Mesendoderm (in vitro differentiated cells): ENCODE measurements at regions not wholly inside any gene's neighbourhood (a gene's known extent, or its start where the extent isn't known, plus 50 kb on each side); places are given as distances from the start of the nearest gene placed in this dataset.

Experiments used
- DNase-seq: peaks from one replicate; pipeline ENCODE4 v3.0.0; 2013
- H2AK5ac ChIP-seq: 2 replicates; pipeline ENCODE4 v1.6.1; 2013; ENCODE audit warnings: low read length, inconsistent platforms
- H2BK120ac ChIP-seq: 2 replicates; pipeline ENCODE4 v1.6.1; 2013; ENCODE audit warnings: low read depth, mild to moderate bottlenecking, low read length, moderate library complexity, mixed read lengths
- H2BK15ac ChIP-seq: replicated peaks from 2 replicates; pipeline ENCODE4 v1.6.1; 2013; ENCODE audit warnings: low read depth, mild to moderate bottlenecking, moderate library complexity
- H2BK5ac ChIP-seq: 2 replicates; pipeline ENCODE4 v1.6.1; 2013; ENCODE audit warnings: low read length, inconsistent platforms
- H3K18ac ChIP-seq: 2 replicates; pipeline ENCODE4 v1.6.1; 2013; ENCODE audit warnings: mild to moderate bottlenecking, low read length, mixed read lengths
- H3K23ac ChIP-seq: one replicate; pipeline ENCODE4 v1.6.1; 2013; ENCODE audit warnings: low read length
- H3K27ac ChIP-seq: 2 replicates; pipeline ENCODE4 v1.5.1; 2013; ENCODE audit warnings: low read depth, mild to moderate bottlenecking, inconsistent platforms, low read length, moderate library complexity
- H3K27me3 ChIP-seq: 2 replicates; pipeline ENCODE4 v1.6.1; 2013; ENCODE audit warnings: low read length, control low read depth, mild to moderate bottlenecking, inconsistent platforms; ENCODE audit not compliant: insufficient read depth, poor library complexity
- H3K36me3 ChIP-seq: 2 replicates; pipeline ENCODE4 v1.6.1; 2013; ENCODE audit warnings: low read length, inconsistent platforms; ENCODE audit not compliant: control insufficient read depth, insufficient read depth
- H3K4ac ChIP-seq: one replicate; pipeline ENCODE4 v1.6.1; 2013; ENCODE audit warnings: low read depth, mild to moderate bottlenecking, low read length, moderate library complexity
- H3K4me1 ChIP-seq: 2 replicates; pipeline ENCODE4 v1.6.1; 2013; ENCODE audit warnings: low read depth, low read length, inconsistent platforms; ENCODE audit not compliant: control insufficient read depth
- H3K4me2 ChIP-seq: 2 replicates; pipeline ENCODE4 v1.6.1; 2013; ENCODE audit warnings: low read length
- H3K4me3 ChIP-seq: 2 replicates; pipeline ENCODE4 v1.5.1; 2013; ENCODE audit warnings: mild to moderate bottlenecking, low read length
- H3K56ac ChIP-seq: one replicate; pipeline ENCODE4 v1.6.1; 2013; ENCODE audit warnings: low read length
- H3K79me1 ChIP-seq: 2 replicates; pipeline ENCODE4 v1.6.1; 2013; ENCODE audit warnings: low read length, inconsistent platforms
- H3K79me2 ChIP-seq: 2 replicates; pipeline ENCODE4 v1.6.1; 2013; ENCODE audit warnings: mild to moderate bottlenecking, low read length; ENCODE audit not compliant: control insufficient read depth, insufficient read depth
- H3K9ac ChIP-seq: 2 replicates; pipeline ENCODE4 v1.6.1; 2013; ENCODE audit warnings: low read length, inconsistent platforms
- H4K5ac ChIP-seq: one replicate; pipeline ENCODE4 v1.6.1; 2013; ENCODE audit warnings: low read length
- H4K8ac ChIP-seq: one replicate; pipeline ENCODE4 v1.6.1; 2013; ENCODE audit warnings: low read depth, mild to moderate bottlenecking, control low read depth, low read length, moderate library complexity
- WGBS: extraction: QIAGEN DNeasy Blood & Tissue Kit; methylation state at CpG from one replicate; pipeline ENCODE4 v1.1.7; 2013; ENCODE audit warnings: low lambda C conversion rate, missing lambda C conversion rate; ENCODE audit not compliant: insufficient coverage; ENCODE audit errors: extremely low coverage; 5-methylcytosine and 5-hydroxymethylcytosine counted together

GRCh38 chr2:49861821-49862220 lies 707.5 kb upstream of the FSHR start:
- WGBS = no CpG with 5 or more reads among the region's 2 CpGs
- H4K5ac ChIP-seq = no peak overlapping the region
- H4K8ac ChIP-seq = no peak overlapping the region
- no peak overlapping the region for H3K9ac ChIP-seq
- H3K36me3 ChIP-seq = no peaks in the 10 kb centered on the region
- H3K27me3 ChIP-seq = no peaks in the 10 kb centered on the region
- H2AK5ac ChIP-seq = no peak overlapping the region
- H3K79me1 ChIP-seq = no peaks in the 10 kb centered on the region
- no peak overlapping the region for H3K4me3 ChIP-seq
- H3K4me2 ChIP-seq = no peak overlapping the region
- DNase-seq = no peak
- no peaks in the 10 kb centered on the region for H3K79me2 ChIP-seq
- H2BK120ac ChIP-seq = no peak overlapping the region
- no peak overlapping the region for H3K27ac ChIP-seq
- no peak overlapping the region for H2BK15ac ChIP-seq
- H2BK5ac ChIP-seq = no peak overlapping the region
- no peak overlapping the region for H3K23ac ChIP-seq
- no peak overlapping the region for H3K18ac ChIP-seq
- no peak overlapping the region for H3K4ac ChIP-seq
- no peak overlapping the region for H3K56ac ChIP-seq
- H3K4me1 ChIP-seq = no peaks in the 10 kb centered on the region

GRCh38 chr2:49860834-49861233 lies 706.5 kb upstream of the FSHR start:
- Histone ChIP-seq H3K4me3 (no peak overlapping the region), H2BK15ac (no peak overlapping the region), H3K18ac (no peak overlapping the region), H2BK5ac (no peak overlapping the region), H3K27ac (no peak overlapping the region), H3K9ac (no peak overlapping the region), H3K79me1 (no peaks in the 10 kb centered on the region), H4K5ac (no peak overlapping the region), H3K4me2 (no peak overlapping the region), H2BK120ac (no peak overlapping the region), H3K4ac (no peak overlapping the region), H3K56ac (no peak overlapping the region), H3K4me1 (no peaks in the 10 kb centered on the region), H4K8ac (no peak overlapping the region), H3K36me3 (no peaks in the 10 kb centered on the region), H3K27me3 (no peaks in the 10 kb centered on the region), H3K23ac (no peak overlapping the region), H3K79me2 (no peaks in the 10 kb centered on the region), H2AK5ac (no peak overlapping the region)
- 100% methylated on average over 1 of the region's 2 CpGs for WGBS
- DNase-seq = no peak

GRCh38 chr2:49860170-49860569 lies 705.9 kb upstream of the FSHR start:
- Histone ChIP-seq H2BK5ac (no peak overlapping the region), H2AK5ac (no peak overlapping the region), H3K23ac (no peak overlapping the region), H2BK120ac (no peak overlapping the region), H3K4me2 (no peak overlapping the region), H3K36me3 (no peaks in the 10 kb centered on the region), H3K9ac (no peak overlapping the region), H3K4me1 (no peaks in the 10 kb centered on the region), H3K18ac (no peak overlapping the region), H3K79me2 (no peaks in the 10 kb centered on the region), H3K27ac (no peak overlapping the region), H2BK15ac (no peak overlapping the region), H3K79me1 (no peaks in the 10 kb centered on the region), H3K4me3 (no peak overlapping the region), H3K27me3 (no peaks in the 10 kb centered on the region), H3K4ac (no peak overlapping the region), H4K5ac (no peak overlapping the region), H3K56ac (no peak overlapping the region), H4K8ac (no peak overlapping the region)
- WGBS = no CpG with 5 or more reads among the region's 2 CpGs
- no peak for DNase-seq

- Histone ChIP-seq H2BK15ac (no peak overlapping the region), H3K79me1 (no peaks in the 10 kb centered on the region), H3K9ac (no peak overlapping the region), H3K79me2 (no peaks in the 10 kb centered on the region), H3K4me1 (no peaks in the 10 kb centered on the region), H2BK5ac (no peak overlapping the region), H4K5ac (no peak overlapping the region), H3K18ac (no peak overlapping the region), H2BK120ac (no peak overlapping the region), H3K36me3 (no peaks in the 10 kb centered on the region), H2AK5ac (no peak overlapping the region), H3K4me2 (no peak overlapping the region), H4K8ac (no peak overlapping the region), H3K56ac (no peak overlapping the region), H3K27me3 (no peaks in the 10 kb centered on the region), H3K23ac (no peak overlapping the region), H3K4ac (no peak overlapping the region), H3K4me3 (no peak overlapping the region), H3K27ac (no peak overlapping the region)
- WGBS = no CpG with 5 or more reads among the region's 2 CpGs
- DNase-seq = no peak
These were observed 704.3 kb upstream of the FSHR start for GRCh38 chr2:49858657-49859056.

GRCh38 chr2:49858113-49858490 lies 703.8 kb upstream of the FSHR start:
- no peak overlapping the region for H3K18ac ChIP-seq
- no peaks in the 10 kb centered on the region for H3K79me1 ChIP-seq
- H2AK5ac ChIP-seq = no peak overlapping the region
- no CpG with 5 or more reads among the region's 3 CpGs for WGBS
- H3K9ac ChIP-seq = no peak overlapping the region
- no peak overlapping the region for H4K5ac ChIP-seq
- no peak overlapping the region for H4K8ac ChIP-seq
- no peak for DNase-seq
- H3K56ac ChIP-seq = no peak overlapping the region
- H3K36me3 ChIP-seq = no peaks in the 10 kb centered on the region
- H3K27ac ChIP-seq = no peak overlapping the region
- H3K4ac ChIP-seq = no peak overlapping the region
- no peak overlapping the region for H2BK15ac ChIP-seq
- no peaks in the 10 kb centered on the region for H3K4me1 ChIP-seq
- no peak overlapping the region for H2BK5ac ChIP-seq
- no peak overlapping the region for H2BK120ac ChIP-seq
- no peaks in the 10 kb centered on the region for H3K27me3 ChIP-seq
- no peak overlapping the region for H3K4me2 ChIP-seq
- H3K79me2 ChIP-seq = no peaks in the 10 kb centered on the region
- no peak overlapping the region for H3K23ac ChIP-seq
- H3K4me3 ChIP-seq = no peak overlapping the region

DNA sequence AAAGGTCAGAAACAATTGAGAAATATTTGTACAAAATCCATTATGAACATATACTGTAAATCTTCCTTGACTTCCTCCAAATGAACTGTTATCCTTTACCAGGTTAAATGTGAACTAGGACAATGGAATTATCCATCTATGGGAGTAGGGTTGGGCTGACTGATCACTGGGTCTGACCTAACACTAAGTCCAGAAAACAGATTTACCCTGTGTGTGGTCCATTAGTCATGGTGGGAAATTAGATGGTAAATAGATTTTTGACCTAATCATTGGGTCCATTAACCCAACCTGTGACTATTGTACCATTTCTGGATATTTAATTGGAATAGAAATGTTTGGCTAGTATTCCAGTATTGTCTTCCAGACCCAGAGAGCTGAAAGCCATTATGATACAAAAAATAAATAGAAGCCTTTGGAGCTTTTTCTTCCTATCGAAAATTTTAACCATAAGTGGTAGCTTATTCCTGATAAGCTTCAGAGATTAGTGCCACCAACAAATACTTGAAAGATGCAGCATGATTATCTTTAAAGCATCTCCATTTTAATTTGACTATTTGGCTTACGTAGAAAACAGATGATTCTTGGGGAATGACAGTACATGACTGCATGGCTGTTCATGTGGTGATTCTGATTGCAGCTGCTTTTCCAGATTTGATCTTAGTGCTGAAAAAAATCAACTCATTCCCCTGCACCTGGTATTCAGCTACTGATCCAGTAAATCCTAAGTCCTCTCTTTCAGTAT lies 703.2 kb upstream of the FSHR start:
- Histone ChIP-seq H3K79me1 (no peaks in the 10 kb centered on the region), H2BK5ac (no peak overlapping the region), H4K5ac (no peak overlapping the region), H3K4me1 (no peaks in the 10 kb centered on the region), H3K27me3 (no peaks in the 10 kb centered on the region), H3K23ac (no peak overlapping the region), H2AK5ac (no peak overlapping the region), H3K27ac (no peak overlapping the region), H4K8ac (no peak overlapping the region), H2BK15ac (no peak overlapping the region), H3K4ac (no peak overlapping the region), H3K4me3 (no peak overlapping the region), H3K36me3 (no peaks in the 10 kb centered on the region), H3K4me2 (no peak overlapping the region), H3K18ac (no peak overlapping the region), H2BK120ac (no peak overlapping the region), H3K56ac (no peak overlapping the region), H3K9ac (no peak overlapping the region), H3K79me2 (no peaks in the 10 kb centered on the region)
- WGBS = no CpG with 5 or more reads among the region's 2 CpGs
- no peak for DNase-seq
